NCI-H748 (cell line): ENCODE measurements at regions not wholly inside any gene's neighbourhood (a gene's known extent, or its start where the extent isn't known, plus 50 kb on each side); places are given as distances from the start of the nearest gene placed in this dataset.

ENCODE experiments used
- DNase-seq: peaks from one replicate; lab custom pipeline; 2025; ENCODE audit not compliant: unreplicated experiment; lab: John Stamatoyannopoulos, UW

DNA sequence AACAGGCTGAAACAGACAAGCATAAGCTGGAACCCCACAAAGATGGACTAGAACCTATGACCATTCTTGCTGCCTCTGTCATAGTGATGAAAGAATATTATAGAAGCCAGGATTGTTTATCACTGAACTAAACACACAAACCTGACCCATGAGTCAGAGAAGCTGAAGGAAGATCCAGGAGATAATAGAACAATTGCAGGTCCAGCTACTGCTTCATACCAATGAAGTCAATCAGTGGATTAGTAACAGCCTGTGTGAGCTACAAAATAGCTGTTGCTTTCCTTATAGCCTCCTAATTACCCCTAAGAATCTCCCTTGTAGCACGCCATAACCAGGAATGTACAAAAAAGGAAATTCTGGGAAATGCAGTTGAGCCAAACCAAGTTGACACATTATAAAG lies 459.9 kb upstream of the ZNF462 start:
- no peak for DNase-seq

DNA sequence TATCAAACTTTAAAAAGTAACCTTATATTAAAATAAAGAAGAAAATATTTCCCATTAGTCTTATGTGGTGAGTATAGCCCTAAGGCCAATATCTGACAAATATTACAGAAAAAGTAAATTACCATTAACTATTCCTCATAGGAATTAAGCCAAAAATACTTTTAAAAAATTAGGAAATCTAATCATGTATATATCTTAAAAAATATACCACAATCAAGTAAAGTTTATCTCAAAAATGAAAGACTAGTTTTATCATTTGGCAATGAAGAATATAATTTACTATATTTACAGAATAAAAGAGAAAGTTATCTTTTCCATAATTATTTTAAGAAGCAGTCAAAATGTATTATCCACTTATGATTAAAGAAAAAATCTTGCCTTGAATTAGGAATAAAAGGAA lies 458.8 kb upstream of the ZNF462 start:
- no peak for DNase-seq

- DNase-seq: no peak
These were observed 457.0 kb upstream of the ZNF462 start for GRCh38 chr9:106405871-106406435.

GRCh38 chr9:106414042-106414441 lies 448.9 kb upstream of the ZNF462 start:
- DNase-seq: no peak

DNA sequence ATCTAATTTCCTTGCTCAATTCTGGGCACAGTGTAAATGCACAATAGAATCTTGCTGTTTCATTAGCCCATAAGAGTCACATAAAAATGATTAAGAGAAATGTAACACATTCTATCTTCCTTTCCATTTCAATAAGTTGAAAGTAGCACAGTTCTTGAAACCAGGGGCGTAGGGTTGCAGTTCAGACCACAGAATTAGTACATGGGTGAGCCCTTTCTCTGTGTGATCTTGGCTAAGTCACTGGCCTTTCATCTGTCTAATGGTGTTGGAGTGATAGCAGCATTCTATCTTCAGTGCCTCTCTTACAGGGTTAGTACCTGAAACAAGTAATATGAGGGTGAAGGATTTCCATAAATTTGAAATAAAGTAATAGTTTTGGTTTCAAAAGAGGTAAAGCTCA lies 445.3 kb upstream of the ZNF462 start:
- no peak for DNase-seq

- no peak for DNase-seq
These were observed 443.1 kb upstream of the ZNF462 start for GRCh38 chr9:106419829-106420228.

GRCh38 chr9:106420511-106420944 lies 442.4 kb upstream of the ZNF462 start:
- DNase-seq: no peak

- peak; percentile 48 for DNase-seq
These were observed 441.2 kb upstream of the ZNF462 start for GRCh38 chr9:106421772-106422171.

- peak; percentile 15 for DNase-seq
These were observed 439.4 kb upstream of the ZNF462 start for GRCh38 chr9:106423575-106423974.

GRCh38 chr9:106432631-106433030 lies 430.3 kb upstream of the ZNF462 start:
- peak; percentile 18 for DNase-seq

DNA sequence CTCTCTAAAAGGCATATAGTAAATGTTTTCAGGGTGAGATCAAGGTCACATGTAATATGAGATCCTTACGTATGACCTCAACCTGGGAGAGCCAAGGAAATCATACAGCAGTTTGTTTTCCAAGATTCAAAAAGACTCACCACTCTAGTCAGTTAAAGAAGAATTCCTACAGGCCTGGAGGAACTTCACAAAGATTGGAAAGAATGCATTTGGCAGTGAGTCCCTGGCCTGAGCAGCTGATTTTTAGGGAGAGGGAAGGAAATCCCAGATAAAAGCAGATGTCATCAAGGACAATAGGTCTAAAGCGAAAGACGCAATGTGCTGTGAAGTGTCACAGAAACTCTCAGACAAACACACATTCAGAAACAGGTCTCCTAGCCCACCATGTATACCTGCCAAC lies 424.0 kb upstream of the ZNF462 start:
- no peak for DNase-seq

GRCh38 chr9:106441283-106441682 lies 421.7 kb upstream of the ZNF462 start:
- DNase-seq: no peak

DNA sequence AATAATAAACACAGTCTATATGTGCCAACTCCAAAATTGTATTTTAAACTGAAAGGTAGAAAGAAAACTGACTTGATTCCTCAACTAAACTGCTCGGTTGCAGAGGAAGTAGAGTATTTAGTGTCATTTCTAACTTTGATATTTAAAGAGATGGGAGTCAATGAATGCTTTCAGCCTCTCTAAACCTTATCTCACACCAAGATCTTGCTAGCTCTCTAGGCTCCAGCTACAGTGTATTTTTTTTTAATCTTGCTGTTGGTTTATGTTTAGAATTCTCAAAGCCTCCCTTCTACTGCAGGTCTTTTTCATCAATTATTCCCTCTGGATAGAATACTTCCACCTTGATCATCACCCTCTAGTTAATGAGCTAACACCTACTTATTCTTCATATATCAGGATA lies 419.4 kb upstream of the ZNF462 start:
- DNase-seq: no peak

GRCh38 chr9:106445107-106445506 lies 417.9 kb upstream of the ZNF462 start:
- no peak for DNase-seq

GRCh38 chr9:106449336-106449927 lies 413.5 kb upstream of the ZNF462 start:
- DNase-seq: no peak

DNA sequence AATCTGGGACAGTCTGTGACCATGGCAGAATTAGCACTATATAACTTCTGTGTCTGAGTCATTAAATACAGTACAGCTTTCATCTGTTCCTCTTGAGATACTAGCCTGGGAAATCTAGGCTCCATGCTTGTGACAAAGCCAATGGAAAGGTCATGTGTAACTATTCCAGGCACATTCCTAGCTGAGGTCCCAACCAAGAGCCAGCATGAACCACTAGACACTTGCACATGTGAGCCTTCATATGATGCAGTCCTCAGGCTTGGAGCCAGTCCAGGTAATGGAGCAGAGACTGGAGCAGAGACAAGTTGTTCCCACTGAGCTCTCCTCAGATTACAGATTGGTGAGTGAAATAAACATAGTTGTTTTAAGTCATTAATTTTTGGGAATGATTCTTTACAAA lies 412.4 kb upstream of the ZNF462 start:
- no peak for DNase-seq

- no peak for DNase-seq
These were observed 411.7 kb upstream of the ZNF462 start for GRCh38 chr9:106451223-106451622.

GRCh38 chr9:106456581-106456980 lies 406.4 kb upstream of the ZNF462 start:
- DNase-seq: no peak

GRCh38 chr9:106467113-106467864 lies 395.7 kb upstream of the ZNF462 start:
- no peak for DNase-seq

GRCh38 chr9:106467865-106468164 lies 395.2 kb upstream of the ZNF462 start:
- no peak for DNase-seq

- no peak for DNase-seq
These were observed 394.5 kb upstream of the ZNF462 start for GRCh38 chr9:106468431-106468830.

GRCh38 chr9:106478312-106478711 lies 384.7 kb upstream of the ZNF462 start:
- no peak for DNase-seq

DNA sequence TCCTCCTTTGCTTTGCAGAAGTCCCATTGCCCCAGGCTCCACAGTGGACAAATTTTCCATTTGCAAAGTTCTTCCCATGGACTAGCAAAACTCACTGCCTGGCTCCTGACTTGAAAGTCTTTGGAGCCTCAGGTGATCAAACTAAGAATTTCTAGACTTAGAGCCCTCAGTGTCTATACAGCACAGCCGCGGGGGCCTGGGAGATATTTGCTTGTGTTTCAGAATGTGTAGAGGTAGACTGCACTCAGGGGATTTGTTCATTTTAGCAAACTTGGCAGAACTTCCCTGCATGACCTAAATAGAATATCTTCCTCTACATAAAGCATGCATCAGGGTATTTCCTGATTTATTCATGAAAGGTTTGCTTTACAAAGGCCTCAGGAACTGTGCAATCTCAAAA lies 384.2 kb upstream of the ZNF462 start:
- DNase-seq: no peak
